Stimulated activated CD8-positive, alpha-beta memory T cell treated with anti-CD3 and anti-CD28 coated beads, Interleukin-2, amount 100 ng/mL, for 48 hours (primary cell): ENCODE measurements at regions not wholly inside any gene's neighbourhood (a gene's known extent, or its start where the extent isn't known, plus 50 kb on each side); places are given as distances from the start of the nearest gene placed in this dataset.
"Not testable (repeated sequence)": the region's sequence is repeated elsewhere in the genome, so short reads cannot be mapped to it uniquely, and the experiment has no call there.

Experiments used
- DNase-seq, 2 donors: peaks; one replicate each; pipeline ENCODE4 v3.0.0-alpha.2; 2020; ENCODE audit warnings: low read depth in 2 of 2

- no peak for DNase-seq
Measured at GRCh38 chr5:56659971-56660370, 155.4 kb upstream of the MAP3K1 start.

GRCh38 chr5:56658972-56659371 is 156.4 kb upstream of the MAP3K1 start:
- DNase-seq = no peak

- no peak for DNase-seq
Measured at GRCh38 chr5:56656846-56657726, 158.3 kb upstream of the MAP3K1 start.

- no peak for DNase-seq
Measured at GRCh38 chr5:56651893-56652292, 163.5 kb upstream of the MAP3K1 start.

GRCh38 chr5:56650386-56650785 is 165.0 kb upstream of the MAP3K1 start:
- DNase-seq = no peak

GRCh38 chr5:56649569-56649968 is 165.8 kb upstream of the MAP3K1 start:
- DNase-seq = no peak

- DNase-seq = no peak
Measured at GRCh38 chr5:56648460-56649034, 166.8 kb upstream of the MAP3K1 start.

- no peak for DNase-seq
Measured at GRCh38 chr5:56647099-56647850, 168.1 kb upstream of the MAP3K1 start.

GRCh38 chr5:56641635-56642260 is 173.6 kb upstream of the MAP3K1 start:
- no peak for DNase-seq

GRCh38 chr5:56640763-56641406 is 174.5 kb upstream of the MAP3K1 start:
- DNase-seq = no peak

- DNase-seq = no peak
Measured at GRCh38 chr5:56639476-56639875, 175.9 kb upstream of the MAP3K1 start.

GRCh38 chr5:56638768-56639238 is 176.5 kb upstream of the MAP3K1 start:
- no peak for DNase-seq

- DNase-seq = no peak
Measured at GRCh38 chr5:56638061-56638621, 177.2 kb upstream of the MAP3K1 start.

GRCh38 chr5:56637321-56637920 is 177.9 kb upstream of the MAP3K1 start:
- DNase-seq = no peak

GRCh38 chr5:56633950-56634349 is 181.4 kb upstream of the MAP3K1 start:
- no peak for DNase-seq

GRCh38 chr5:56632939-56633338 is 182.4 kb upstream of the MAP3K1 start:
- no peak for DNase-seq

- no peak for DNase-seq
Measured at GRCh38 chr5:56632199-56632598, 183.2 kb upstream of the MAP3K1 start.

GRCh38 chr5:56631719-56632118 is 183.6 kb upstream of the MAP3K1 start:
- DNase-seq = no peak

- DNase-seq = not testable (repeated sequence)
Measured at GRCh38 chr5:56628616-56629015, 186.7 kb upstream of the MAP3K1 start.

- DNase-seq = no peak
Measured at GRCh38 chr5:56625541-56625940, 189.8 kb upstream of the MAP3K1 start.

GRCh38 chr5:56624751-56625150 is 190.6 kb upstream of the MAP3K1 start:
- DNase-seq = no peak
